Ovary (tissue), 3 donors: ENCODE measurements at regions not wholly inside any gene's neighbourhood (a gene's known extent, or its start where the extent isn't known, plus 50 kb on each side); places are given as distances from the start of the nearest gene placed in this dataset.

ENCODE experiments used
- CTCF ChIP-seq, 3 donors: fragments of 450-650 bp in 2 of 3; fragments of 200-600 bp in 1 of 3; IDR thresholded peaks; one replicate each; pipeline versions ENCODE4 v1.5.1 to v1.8.0; 2016 to 2022; ENCODE audit warnings: antibody characterized with exemption in 3 of 3, mild to moderate bottlenecking in 1 of 3
- EP300 ChIP-seq: sonication (generic); formaldehyde crosslinking; IDR thresholded peaks from one replicate; pipeline ENCODE4 v1.6.1; 2017; ENCODE audit warnings: antibody characterized with exemption
- POLR2A ChIP-seq: fragments of 450-650 bp; IDR thresholded peaks from one replicate; pipeline ENCODE4 v1.6.1; 2017; ENCODE audit warnings: antibody characterized with exemption, mild to moderate bottlenecking, moderate library complexity
- donor health status: DM: no; HTN: no; CAD: no.

GRCh38 chr7:132723506-132724081 lies 147.3 kb upstream of the PLXNA4 start:
- TF ChIP-seq CTCF (IDR thresholded peaks at IDR 0.05) (no peak), POLR2A (no peak), EP300 (no peak)
